SK-N-SH treated with all-trans-retinoic acid at 6 μM for 48 hours (cell line): ENCODE measurements at regions not wholly inside any gene's neighbourhood (a gene's known extent, or its start where the extent isn't known, plus 50 kb on each side); places are given as distances from the start of the nearest gene placed in this dataset.

ENCODE experiments used
- ATAC-seq: fragments of 200-7000 bp; cut with Tn5 transposase; 3 replicates; pipeline ENCODE4 v1.9.1; 2020; ENCODE audit warnings: mild to moderate bottlenecking, moderate library complexity
- ARNTL ChIP-seq: fragments of 450-650 bp; formaldehyde crosslinking; IDR thresholded peaks from 2 replicates; pipeline ENCODE4 v1.5.0; 2020; ENCODE audit warnings: low read depth, mild to moderate bottlenecking, moderate library complexity, borderline replicate concordance
- BACH2 ChIP-seq: fragments of 250-450 bp; sonication (Bioruptor Pico); IDR thresholded peaks from 2 replicates; pipeline ENCODE4 v1.9.0; 2021; ENCODE audit warnings: mild to moderate bottlenecking, borderline replicate concordance
- CSDC2 ChIP-seq: fragments of 250-450 bp; sonication (Bioruptor Pico); IDR thresholded peaks from 2 replicates; pipeline ENCODE4 v1.5.0; 2020; ENCODE audit warnings: mild to moderate bottlenecking, moderate library complexity
- ESRRG ChIP-seq: fragments of 250-450 bp; sonication (Bioruptor Pico); IDR thresholded peaks from 2 replicates; pipeline ENCODE4 v1.6.1; 2021; ENCODE audit warnings: mild to moderate bottlenecking
- GLIS3 ChIP-seq: fragments of 250-450 bp; sonication (Bioruptor Pico); IDR thresholded peaks from 2 replicates; pipeline ENCODE4 v1.5.0; 2020; ENCODE audit warnings: mild to moderate bottlenecking, moderate library complexity
- ISL1 ChIP-seq: fragments of 250-450 bp; sonication (Bioruptor Pico); IDR thresholded peaks from 2 replicates; pipeline ENCODE4 v2.1.2; 2022; ENCODE audit warnings: mild to moderate bottlenecking, moderate library complexity
- OSR1 ChIP-seq: fragments of 250-450 bp; sonication (Bioruptor Pico); IDR thresholded peaks from 2 replicates; pipeline ENCODE4 v1.8.0; 2022; ENCODE audit warnings: moderate library complexity, mild to moderate bottlenecking, inconsistent platforms
- PPARA ChIP-seq: fragments of 250-450 bp; sonication (Bioruptor Pico); IDR thresholded peaks from 2 replicates; pipeline ENCODE4 v1.5.0; 2020; ENCODE audit warnings: mild to moderate bottlenecking, borderline replicate concordance
- SNAI2 ChIP-seq: fragments of 250-450 bp; sonication (Bioruptor Pico); IDR thresholded peaks from 2 replicates; pipeline ENCODE4 v1.5.0; 2020; ENCODE audit warnings: mild to moderate bottlenecking, moderate library complexity
- TCF4 ChIP-seq: fragments of 250-450 bp; sonication (Bioruptor Pico); IDR thresholded peaks from 2 replicates; pipeline ENCODE4 v1.8.0; 2021; ENCODE audit warnings: mild to moderate bottlenecking, moderate library complexity, borderline replicate concordance
- TOX ChIP-seq: fragments of 250-450 bp; sonication (Bioruptor Pico); IDR thresholded peaks from 2 replicates; pipeline ENCODE4 v1.8.0; 2021; ENCODE audit warnings: mild to moderate bottlenecking, moderate library complexity, borderline replicate concordance
- ZC3H10 ChIP-seq: fragments of 250-450 bp; sonication (Bioruptor Pico); IDR thresholded peaks from 2 replicates; pipeline ENCODE4 v1.5.1; 2021; ENCODE audit warnings: mild to moderate bottlenecking, moderate library complexity
- ZFP3 ChIP-seq: fragments of 250-450 bp; sonication (Bioruptor Pico); IDR thresholded peaks from 2 replicates; pipeline ENCODE4 v1.5.0; 2020; ENCODE audit warnings: mild to moderate bottlenecking, moderate library complexity
- ZFP30 ChIP-seq: fragments of 450-650 bp; formaldehyde crosslinking; IDR thresholded peaks from 2 replicates; pipeline ENCODE4 v1.5.0; 2022; ENCODE audit warnings: mild to moderate bottlenecking, moderate library complexity
- ZNF565 ChIP-seq: fragments of 450-650 bp; formaldehyde crosslinking; conservative IDR thresholded peaks from 2 replicates; pipeline ENCODE4 v1.5.0; 2020; ENCODE audit warnings: low read depth, mild to moderate bottlenecking, moderate library complexity
- ZNF8 ChIP-seq: fragments of 450-650 bp; formaldehyde crosslinking; IDR thresholded peaks from 2 replicates; pipeline ENCODE4 v1.5.0; 2020; ENCODE audit warnings: mild to moderate bottlenecking, moderate library complexity
- TF ChIP-seq, protein P1 (sequence below): fragments of 250-450 bp; sonication (Bioruptor Pico); IDR thresholded peaks from 2 replicates; pipeline ENCODE4 v1.5.1; 2020; ENCODE audit warnings: low read depth, mild to moderate bottlenecking, moderate library complexity
- TF ChIP-seq, protein P2 (sequence below): fragments of 250-450 bp; sonication (Bioruptor Pico); IDR thresholded peaks from 2 replicates; pipeline ENCODE4 v1.5.0; 2020; ENCODE audit warnings: mild to moderate bottlenecking, moderate library complexity
- TF ChIP-seq, protein P3 (sequence below): fragments of 250-450 bp; sonication (Bioruptor Pico); IDR thresholded peaks from 2 replicates; pipeline ENCODE4 v1.8.0; 2021; ENCODE audit warnings: low read depth, mild to moderate bottlenecking, moderate library complexity, borderline replicate concordance
- TF ChIP-seq, protein P4 (sequence below): fragments of 250-450 bp; sonication (Bioruptor Pico); IDR thresholded peaks from 2 replicates; pipeline ENCODE4 v1.5.1; 2021; ENCODE audit warnings: mild to moderate bottlenecking, moderate library complexity
- TF ChIP-seq, protein P5 (sequence below): fragments of 250-450 bp; sonication (Bioruptor Pico); IDR thresholded peaks from 2 replicates; pipeline ENCODE4 v1.8.0; 2020; ENCODE audit warnings: mild to moderate bottlenecking, moderate library complexity, borderline replicate concordance

DNA sequence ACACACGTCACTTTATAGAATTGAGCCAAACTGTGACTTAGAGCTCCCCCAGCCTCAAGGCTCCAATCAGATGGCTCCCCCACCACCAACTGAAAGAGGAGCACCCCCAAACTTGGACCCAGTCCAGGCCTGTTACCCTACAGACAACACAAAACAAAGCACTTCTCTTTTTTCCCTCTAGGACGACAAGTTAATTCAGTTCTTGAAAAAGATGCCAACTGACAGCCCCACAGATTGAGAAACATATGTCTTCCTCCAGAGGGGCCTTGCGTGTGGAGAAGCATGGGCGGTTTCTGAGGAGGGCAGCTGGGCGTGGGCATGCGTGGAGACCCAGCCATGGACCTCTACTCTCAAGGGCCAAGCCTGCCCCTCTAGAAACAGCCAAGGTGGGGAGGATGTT, 229.5 kb downstream of the SHQ1 start:
- TF ChIP-seq ISL1 (CRISPR knock-in tag) = no peak
- TF ChIP-seq ZFP3 (CRISPR knock-in tag) = no peak
- TF ChIP-seq, protein P1, sequence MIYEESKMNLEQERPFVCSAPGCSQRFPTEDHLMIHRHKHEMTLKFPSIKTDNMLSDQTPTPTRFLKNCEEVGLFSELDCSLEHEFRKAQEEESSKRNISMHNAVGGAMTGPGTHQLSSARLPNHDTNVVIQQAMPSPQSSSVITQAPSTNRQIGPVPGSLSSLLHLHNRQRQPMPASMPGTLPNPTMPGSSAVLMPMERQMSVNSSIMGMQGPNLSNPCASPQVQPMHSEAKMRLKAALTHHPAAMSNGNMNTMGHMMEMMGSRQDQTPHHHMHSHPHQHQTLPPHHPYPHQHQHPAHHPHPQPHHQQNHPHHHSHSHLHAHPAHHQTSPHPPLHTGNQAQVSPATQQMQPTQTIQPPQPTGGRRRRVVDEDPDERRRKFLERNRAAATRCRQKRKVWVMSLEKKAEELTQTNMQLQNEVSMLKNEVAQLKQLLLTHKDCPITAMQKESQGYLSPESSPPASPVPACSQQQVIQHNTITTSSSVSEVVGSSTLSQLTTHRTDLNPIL (CRISPR knock-in tag) = no peak
- TF ChIP-seq, protein P2, sequence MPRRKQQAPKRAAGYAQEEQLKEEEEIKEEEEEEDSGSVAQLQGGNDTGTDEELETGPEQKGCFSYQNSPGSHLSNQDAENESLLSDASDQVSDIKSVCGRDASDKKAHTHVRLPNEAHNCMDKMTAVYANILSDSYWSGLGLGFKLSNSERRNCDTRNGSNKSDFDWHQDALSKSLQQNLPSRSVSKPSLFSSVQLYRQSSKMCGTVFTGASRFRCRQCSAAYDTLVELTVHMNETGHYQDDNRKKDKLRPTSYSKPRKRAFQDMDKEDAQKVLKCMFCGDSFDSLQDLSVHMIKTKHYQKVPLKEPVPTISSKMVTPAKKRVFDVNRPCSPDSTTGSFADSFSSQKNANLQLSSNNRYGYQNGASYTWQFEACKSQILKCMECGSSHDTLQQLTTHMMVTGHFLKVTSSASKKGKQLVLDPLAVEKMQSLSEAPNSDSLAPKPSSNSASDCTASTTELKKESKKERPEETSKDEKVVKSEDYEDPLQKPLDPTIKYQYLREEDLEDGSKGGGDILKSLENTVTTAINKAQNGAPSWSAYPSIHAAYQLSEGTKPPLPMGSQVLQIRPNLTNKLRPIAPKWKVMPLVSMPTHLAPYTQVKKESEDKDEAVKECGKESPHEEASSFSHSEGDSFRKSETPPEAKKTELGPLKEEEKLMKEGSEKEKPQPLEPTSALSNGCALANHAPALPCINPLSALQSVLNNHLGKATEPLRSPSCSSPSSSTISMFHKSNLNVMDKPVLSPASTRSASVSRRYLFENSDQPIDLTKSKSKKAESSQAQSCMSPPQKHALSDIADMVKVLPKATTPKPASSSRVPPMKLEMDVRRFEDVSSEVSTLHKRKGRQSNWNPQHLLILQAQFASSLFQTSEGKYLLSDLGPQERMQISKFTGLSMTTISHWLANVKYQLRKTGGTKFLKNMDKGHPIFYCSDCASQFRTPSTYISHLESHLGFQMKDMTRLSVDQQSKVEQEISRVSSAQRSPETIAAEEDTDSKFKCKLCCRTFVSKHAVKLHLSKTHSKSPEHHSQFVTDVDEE (CRISPR knock-in tag) = no peak
- TF ChIP-seq TCF4 (CRISPR knock-in tag) = no peak
- TF ChIP-seq, protein P3, sequence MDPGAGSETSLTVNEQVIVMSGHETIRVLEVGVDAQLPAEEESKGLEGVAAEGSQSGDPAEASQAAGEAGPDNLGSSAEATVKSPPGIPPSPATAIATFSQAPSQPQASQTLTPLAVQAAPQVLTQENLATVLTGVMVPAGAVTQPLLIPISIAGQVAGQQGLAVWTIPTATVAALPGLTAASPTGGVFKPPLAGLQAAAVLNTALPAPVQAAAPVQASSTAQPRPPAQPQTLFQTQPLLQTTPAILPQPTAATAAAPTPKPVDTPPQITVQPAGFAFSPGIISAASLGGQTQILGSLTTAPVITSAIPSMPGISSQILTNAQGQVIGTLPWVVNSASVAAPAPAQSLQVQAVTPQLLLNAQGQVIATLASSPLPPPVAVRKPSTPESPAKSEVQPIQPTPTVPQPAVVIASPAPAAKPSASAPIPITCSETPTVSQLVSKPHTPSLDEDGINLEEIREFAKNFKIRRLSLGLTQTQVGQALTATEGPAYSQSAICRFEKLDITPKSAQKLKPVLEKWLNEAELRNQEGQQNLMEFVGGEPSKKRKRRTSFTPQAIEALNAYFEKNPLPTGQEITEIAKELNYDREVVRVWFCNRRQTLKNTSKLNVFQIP (CRISPR knock-in tag) = no peak
- TF ChIP-seq ZC3H10 (CRISPR knock-in tag) = no peak
- TF ChIP-seq CSDC2 = no peak
- TF ChIP-seq TOX = no peak
- TF ChIP-seq ZNF565 = no peak
- TF ChIP-seq ESRRG (CRISPR knock-in tag) = no peak
- TF ChIP-seq ZFP30 = no peak
- no peak for TF ChIP-seq BACH2 (CRISPR knock-in tag)
- TF ChIP-seq, protein P4, sequence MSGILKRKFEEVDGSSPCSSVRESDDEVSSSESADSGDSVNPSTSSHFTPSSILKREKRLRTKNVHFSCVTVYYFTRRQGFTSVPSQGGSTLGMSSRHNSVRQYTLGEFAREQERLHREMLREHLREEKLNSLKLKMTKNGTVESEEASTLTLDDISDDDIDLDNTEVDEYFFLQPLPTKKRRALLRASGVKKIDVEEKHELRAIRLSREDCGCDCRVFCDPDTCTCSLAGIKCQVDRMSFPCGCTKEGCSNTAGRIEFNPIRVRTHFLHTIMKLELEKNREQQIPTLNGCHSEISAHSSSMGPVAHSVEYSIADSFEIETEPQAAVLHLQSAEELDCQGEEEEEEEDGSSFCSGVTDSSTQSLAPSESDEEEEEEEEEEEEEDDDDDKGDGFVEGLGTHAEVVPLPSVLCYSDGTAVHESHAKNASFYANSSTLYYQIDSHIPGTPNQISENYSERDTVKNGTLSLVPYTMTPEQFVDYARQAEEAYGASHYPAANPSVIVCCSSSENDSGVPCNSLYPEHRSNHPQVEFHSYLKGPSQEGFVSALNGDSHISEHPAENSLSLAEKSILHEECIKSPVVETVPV (CRISPR knock-in tag) = no peak
- no peak for TF ChIP-seq SNAI2 (CRISPR knock-in tag)
- TF ChIP-seq OSR1 (CRISPR knock-in tag) = no peak
- no peak for TF ChIP-seq GLIS3
- TF ChIP-seq, protein P5, sequence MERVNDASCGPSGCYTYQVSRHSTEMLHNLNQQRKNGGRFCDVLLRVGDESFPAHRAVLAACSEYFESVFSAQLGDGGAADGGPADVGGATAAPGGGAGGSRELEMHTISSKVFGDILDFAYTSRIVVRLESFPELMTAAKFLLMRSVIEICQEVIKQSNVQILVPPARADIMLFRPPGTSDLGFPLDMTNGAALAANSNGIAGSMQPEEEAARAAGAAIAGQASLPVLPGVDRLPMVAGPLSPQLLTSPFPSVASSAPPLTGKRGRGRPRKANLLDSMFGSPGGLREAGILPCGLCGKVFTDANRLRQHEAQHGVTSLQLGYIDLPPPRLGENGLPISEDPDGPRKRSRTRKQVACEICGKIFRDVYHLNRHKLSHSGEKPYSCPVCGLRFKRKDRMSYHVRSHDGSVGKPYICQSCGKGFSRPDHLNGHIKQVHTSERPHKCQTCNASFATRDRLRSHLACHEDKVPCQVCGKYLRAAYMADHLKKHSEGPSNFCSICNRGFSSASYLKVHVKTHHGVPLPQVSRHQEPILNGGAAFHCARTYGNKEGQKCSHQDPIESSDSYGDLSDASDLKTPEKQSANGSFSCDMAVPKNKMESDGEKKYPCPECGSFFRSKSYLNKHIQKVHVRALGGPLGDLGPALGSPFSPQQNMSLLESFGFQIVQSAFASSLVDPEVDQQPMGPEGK (CRISPR knock-in tag) = no peak
- ATAC-seq = no peak

DNA sequence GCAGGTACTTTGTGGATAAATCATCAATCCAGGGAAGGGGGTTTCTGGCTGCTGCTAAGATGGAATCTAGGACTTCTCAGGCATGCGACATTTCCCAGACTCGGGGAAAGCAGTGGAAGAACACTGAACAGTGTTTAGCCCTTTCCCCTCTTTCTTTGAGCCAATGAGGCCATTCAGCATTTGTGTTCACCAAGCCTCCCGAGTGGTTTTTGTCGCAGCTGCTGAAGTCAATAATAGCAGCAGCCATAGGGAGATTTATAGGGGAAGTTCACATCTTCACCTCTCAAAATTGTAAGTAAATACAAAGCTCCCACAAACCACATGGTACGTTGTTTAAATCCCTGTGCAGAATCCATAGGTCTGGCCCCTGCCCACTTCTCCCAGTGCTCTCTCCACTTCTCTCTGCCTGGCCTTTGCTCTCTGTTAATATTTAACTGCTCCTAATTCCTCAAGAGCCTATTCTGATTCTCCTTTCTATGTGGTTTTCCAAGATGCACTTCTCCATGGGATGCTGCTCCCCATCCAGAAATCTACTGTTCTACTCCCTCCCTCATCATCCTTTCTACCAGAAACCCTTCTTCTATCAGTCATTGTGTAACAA, 230.7 kb downstream of the SHQ1 start:
- no peak for ATAC-seq
- TF ChIP-seq PPARA (no peak), TCF4 (CRISPR knock-in tag) (no peak), TOX (no peak), ESRRG (CRISPR knock-in tag) (no peak), ZNF8 (CRISPR knock-in tag) (no peak), ARNTL (CRISPR knock-in tag) (no peak), OSR1 (CRISPR knock-in tag) (no peak), ZC3H10 (CRISPR knock-in tag) (no peak)
- TF ChIP-seq, protein P4 (CRISPR knock-in tag) = no peak
